Astrocyte of the cerebellum (primary cell): ENCODE measurements at regions not wholly inside any gene's neighbourhood (a gene's known extent, or its start where the extent isn't known, plus 50 kb on each side); places are given as distances from the start of the nearest gene placed in this dataset.

Source experiments
- DNase-seq: peaks from one replicate; pipeline ENCODE4 v3.0.0-alpha.2; 2011; ENCODE audit warnings: low read depth
- H3K4me3 ChIP-seq: 2 replicates; pipeline ENCODE4 v1.5.1; 2011; ENCODE audit warnings: mild to moderate bottlenecking, low read depth, low read length, moderate library complexity
- CTCF ChIP-seq: IDR thresholded peaks from 2 replicates; pipeline ENCODE4 v1.5.1; 2012; ENCODE audit warnings: low read length, low read depth, moderate library complexity, mild to moderate bottlenecking; ENCODE audit errors: missing control alignments
- in situ Hi-C: cut with HindIII; loops from 2 replicates; pipeline ENCODE4 v1.10.0; 2017; ENCODE audit warnings: low sequenced_read_pairs

GRCh38 chr4:138697851-138698250 is 317.7 kb upstream of the NOCT start:
- no peak overlapping the region for H3K4me3 ChIP-seq
- in situ Hi-C loops, result loop anchor here (25.0 kb wide), 2 partner anchors 214 to 1161 kb away; partner anchors contain the start of gene PCDH18
- TF ChIP-seq CTCF, result no peak
- DNase-seq, result no peak

GRCh38 chr4:138696771-138697170 is 318.8 kb upstream of the NOCT start:
- no peak for DNase-seq
- no peak overlapping the region for H3K4me3 ChIP-seq
- in situ Hi-C loops, result loop anchor here (25.0 kb wide), 2 partner anchors 216 to 1159 kb away; partner anchors contain the start of gene PCDH18
- TF ChIP-seq CTCF, result no peak

- no peak for TF ChIP-seq CTCF
- no peak for DNase-seq
- in situ Hi-C loops, result loop anchor here (25.0 kb wide), 2 partner anchors 216 to 1159 kb away; partner anchors contain the start of gene PCDH18
- H3K4me3 ChIP-seq, result no peak overlapping the region
These were observed 319.5 kb upstream of the NOCT start for GRCh38 chr4:138696058-138696457.

GRCh38 chr4:138693526-138693925 is 322.1 kb upstream of the NOCT start:
- no peak for TF ChIP-seq CTCF
- DNase-seq, result no peak
- in situ Hi-C loops, result loop anchor here (25.0 kb wide), 2 partner anchors 219 to 1156 kb away; partner anchors contain the start of gene PCDH18
- H3K4me3 ChIP-seq, result no peak overlapping the region

- no peak overlapping the region for H3K4me3 ChIP-seq
- no peak for TF ChIP-seq CTCF
- no peak for DNase-seq
- in situ Hi-C loops, result loop anchor here (25.0 kb wide), 2 partner anchors 220 to 1155 kb away; partner anchors contain the start of gene PCDH18
These were observed 323.2 kb upstream of the NOCT start for GRCh38 chr4:138692411-138692810.

- in situ Hi-C loops, result loop anchor here (25.0 kb wide), 2 partner anchors 223 to 1152 kb away; partner anchors contain the start of gene PCDH18
- TF ChIP-seq CTCF, result no peak
- H3K4me3 ChIP-seq, result no peak overlapping the region
- no peak for DNase-seq
These were observed 326.0 kb upstream of the NOCT start for GRCh38 chr4:138689593-138689992.
